ENCODE measurements at regions not wholly inside any gene's neighbourhood (a gene's known extent, or its start where the extent isn't known, plus 50 kb on each side); places are given as distances from the start of the nearest gene placed in this dataset.

DNA sequence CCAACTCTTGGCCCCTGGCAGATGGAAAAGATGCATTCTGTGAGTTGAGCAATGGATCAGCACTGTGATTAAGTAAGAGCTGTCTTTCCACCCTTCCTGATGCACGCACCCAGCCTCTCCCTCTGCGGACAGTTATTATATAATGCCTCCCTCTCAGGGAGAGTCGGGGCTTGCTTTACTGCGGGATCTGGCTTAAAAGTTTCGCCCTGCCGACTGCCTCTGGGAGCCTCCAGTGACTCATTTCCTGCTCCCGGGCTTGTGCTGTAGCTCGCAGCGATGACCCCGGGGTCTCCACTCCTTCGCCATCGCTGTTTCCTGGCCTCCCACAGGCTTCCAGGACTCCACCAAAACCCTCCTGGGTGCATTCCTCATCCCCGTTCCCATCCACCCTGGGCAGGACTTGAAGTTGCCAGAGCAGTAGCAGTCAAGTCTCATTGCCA lies 107.4 kb upstream of the SLC7A1 start:
- TF ChIP-seq, protein P1, sequence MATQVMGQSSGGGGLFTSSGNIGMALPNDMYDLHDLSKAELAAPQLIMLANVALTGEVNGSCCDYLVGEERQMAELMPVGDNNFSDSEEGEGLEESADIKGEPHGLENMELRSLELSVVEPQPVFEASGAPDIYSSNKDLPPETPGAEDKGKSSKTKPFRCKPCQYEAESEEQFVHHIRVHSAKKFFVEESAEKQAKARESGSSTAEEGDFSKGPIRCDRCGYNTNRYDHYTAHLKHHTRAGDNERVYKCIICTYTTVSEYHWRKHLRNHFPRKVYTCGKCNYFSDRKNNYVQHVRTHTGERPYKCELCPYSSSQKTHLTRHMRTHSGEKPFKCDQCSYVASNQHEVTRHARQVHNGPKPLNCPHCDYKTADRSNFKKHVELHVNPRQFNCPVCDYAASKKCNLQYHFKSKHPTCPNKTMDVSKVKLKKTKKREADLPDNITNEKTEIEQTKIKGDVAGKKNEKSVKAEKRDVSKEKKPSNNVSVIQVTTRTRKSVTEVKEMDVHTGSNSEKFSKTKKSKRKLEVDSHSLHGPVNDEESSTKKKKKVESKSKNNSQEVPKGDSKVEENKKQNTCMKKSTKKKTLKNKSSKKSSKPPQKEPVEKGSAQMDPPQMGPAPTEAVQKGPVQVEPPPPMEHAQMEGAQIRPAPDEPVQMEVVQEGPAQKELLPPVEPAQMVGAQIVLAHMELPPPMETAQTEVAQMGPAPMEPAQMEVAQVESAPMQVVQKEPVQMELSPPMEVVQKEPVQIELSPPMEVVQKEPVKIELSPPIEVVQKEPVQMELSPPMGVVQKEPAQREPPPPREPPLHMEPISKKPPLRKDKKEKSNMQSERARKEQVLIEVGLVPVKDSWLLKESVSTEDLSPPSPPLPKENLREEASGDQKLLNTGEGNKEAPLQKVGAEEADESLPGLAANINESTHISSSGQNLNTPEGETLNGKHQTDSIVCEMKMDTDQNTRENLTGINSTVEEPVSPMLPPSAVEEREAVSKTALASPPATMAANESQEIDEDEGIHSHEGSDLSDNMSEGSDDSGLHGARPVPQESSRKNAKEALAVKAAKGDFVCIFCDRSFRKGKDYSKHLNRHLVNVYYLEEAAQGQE (IDR thresholded peaks at IDR 0.05; ENCODE audit: low read depth) = no peak
- TF ChIP-seq, protein P2, sequence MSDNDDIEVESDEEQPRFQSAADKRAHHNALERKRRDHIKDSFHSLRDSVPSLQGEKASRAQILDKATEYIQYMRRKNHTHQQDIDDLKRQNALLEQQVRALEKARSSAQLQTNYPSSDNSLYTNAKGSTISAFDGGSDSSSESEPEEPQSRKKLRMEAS (IDR thresholded peaks at IDR 0.05) = no peak
- TF ChIP-seq TCF12 (IDR thresholded peaks at IDR 0.05; ENCODE audit: low read depth) = no peak
- TF ChIP-seq EP300 (IDR thresholded peaks at IDR 0.05; ENCODE audit: borderline replicate concordance) = no peak
- no peak for TF ChIP-seq TAF1 (IDR thresholded peaks at IDR 0.05; ENCODE audit: low read depth)
- TF ChIP-seq CEBPB (IDR thresholded peaks at IDR 0.05) = no peak
- TF ChIP-seq YY1 (IDR thresholded peaks at IDR 0.05; ENCODE audit: low read depth) = no peak
- no peak for TF ChIP-seq FOXM1 (IDR thresholded peaks at IDR 0.05; ENCODE audit: borderline replicate concordance, low read depth)
- TF ChIP-seq RAD21 (IDR thresholded peaks at IDR 0.05; ENCODE audit: low read depth) = no peak
- no peak for TF ChIP-seq NFIC (IDR thresholded peaks at IDR 0.05)
- TF ChIP-seq EGR1 (IDR thresholded peaks at IDR 0.05) = no peak
- no peak for TF ChIP-seq ZBTB7A (IDR thresholded peaks at IDR 0.05; ENCODE audit: low read depth)
- TF ChIP-seq, protein P3, sequence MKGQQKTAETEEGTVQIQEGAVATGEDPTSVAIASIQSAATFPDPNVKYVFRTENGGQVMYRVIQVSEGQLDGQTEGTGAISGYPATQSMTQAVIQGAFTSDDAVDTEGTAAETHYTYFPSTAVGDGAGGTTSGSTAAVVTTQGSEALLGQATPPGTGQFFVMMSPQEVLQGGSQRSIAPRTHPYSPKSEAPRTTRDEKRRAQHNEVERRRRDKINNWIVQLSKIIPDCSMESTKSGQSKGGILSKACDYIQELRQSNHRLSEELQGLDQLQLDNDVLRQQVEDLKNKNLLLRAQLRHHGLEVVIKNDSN (IDR thresholded peaks at IDR 0.05) = no peak
- TF ChIP-seq CREB1 (IDR thresholded peaks at IDR 0.05; ENCODE audit: low read depth) = no peak

Data from Ishikawa (cell line).